GM18505 (cell line): ENCODE measurements at regions not wholly inside any gene's neighbourhood (a gene's known extent, or its start where the extent isn't known, plus 50 kb on each side); places are given as distances from the start of the nearest gene placed in this dataset.

Source experiments
- ATAC-seq: cut with Tn5 transposase; IDR thresholded peaks from one replicate; pipeline ENCODE4 v1.9.1; 2021; ENCODE audit not compliant: unreplicated experiment
- POLR2A ChIP-seq: IDR thresholded peaks from 4 replicates; pipeline ENCODE4 v1.6.1; 2011; ENCODE audit warnings: borderline replicate concordance; ENCODE audit not compliant: insufficient read depth, insufficient read length; ENCODE audit errors: extremely low read depth

- no peak for ATAC-seq
- no peak for TF ChIP-seq POLR2A
These were observed 178.7 kb upstream of the ZFHX3 start for GRCh38 chr16:73226675-73227074.

GRCh38 chr16:73225983-73226382 lies 178.1 kb upstream of the ZFHX3 start:
- no peak for TF ChIP-seq POLR2A
- no peak for ATAC-seq

GRCh38 chr16:73220836-73221235 lies 172.9 kb upstream of the ZFHX3 start:
- TF ChIP-seq POLR2A, result no peak
- no peak for ATAC-seq

GRCh38 chr16:73219176-73219575 lies 171.2 kb upstream of the ZFHX3 start:
- no peak for ATAC-seq

GRCh38 chr16:73217654-73218053 lies 169.7 kb upstream of the ZFHX3 start:
- no peak for ATAC-seq
- no peak for TF ChIP-seq POLR2A

More at GRCh38 chr16:73219176-73219575, 171.2 kb upstream of the ZFHX3 start:
- TF ChIP-seq POLR2A, result no peak

- ATAC-seq, result no peak
- no peak for TF ChIP-seq POLR2A
These were observed 169.0 kb upstream of the ZFHX3 start for GRCh38 chr16:73216932-73217331.

- TF ChIP-seq POLR2A, result no peak
- ATAC-seq, result no peak
These were observed 167.9 kb upstream of the ZFHX3 start for GRCh38 chr16:73215678-73216377.

GRCh38 chr16:73214825-73215677 lies 167.1 kb upstream of the ZFHX3 start:
- no peak for ATAC-seq
- no peak for TF ChIP-seq POLR2A

- ATAC-seq, result no peak
- TF ChIP-seq POLR2A, result no peak
These were observed 166.0 kb upstream of the ZFHX3 start for GRCh38 chr16:73213732-73214455.

GRCh38 chr16:73212431-73212830 lies 164.5 kb upstream of the ZFHX3 start:
- no peak for TF ChIP-seq POLR2A

GRCh38 chr16:73210686-73211085 lies 162.8 kb upstream of the ZFHX3 start:
- no peak for TF ChIP-seq POLR2A
- no peak for ATAC-seq

More at GRCh38 chr16:73212431-73212830, 164.5 kb upstream of the ZFHX3 start:
- ATAC-seq, result no peak

- ATAC-seq, result no peak
- no peak for TF ChIP-seq POLR2A
These were observed 162.2 kb upstream of the ZFHX3 start for GRCh38 chr16:73210084-73210483.

- no peak for TF ChIP-seq POLR2A
- ATAC-seq, result no peak
These were observed 161.3 kb upstream of the ZFHX3 start for GRCh38 chr16:73209190-73209589.
